ENCODE measurements at regions not wholly inside any gene's neighbourhood (a gene's known extent, or its start where the extent isn't known, plus 50 kb on each side); places are given as distances from the start of the nearest gene placed in this dataset.

DNA sequence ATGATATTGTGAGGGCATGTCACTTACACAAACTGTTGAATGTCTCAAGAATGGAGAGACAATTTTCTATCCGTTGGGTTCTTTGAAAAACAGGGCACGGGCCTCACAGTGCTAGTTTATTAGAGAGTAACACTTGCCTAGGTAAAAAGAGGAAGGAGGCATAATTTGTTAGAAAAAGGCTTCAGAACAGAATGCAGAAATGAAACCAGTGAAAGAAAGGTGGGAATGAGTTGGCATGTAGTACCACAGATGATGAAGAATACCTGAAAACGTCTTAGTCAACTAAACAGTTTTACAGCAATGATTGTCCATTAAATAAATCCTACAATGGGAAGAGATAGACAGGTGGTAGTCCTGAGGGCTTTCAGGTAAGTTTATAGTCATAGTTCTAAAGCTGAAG, 1399.7 kb upstream of the CADM2 start:
- ChIA-PET RAD21 (ENCODE audit: low non-redundant PET in 1 of 2, low total read pairs in 2 of 2, uncharacterized antibody in 2 of 2, unreplicated experiment in 2 of 2) (no interaction called here), POLR2A (no interaction called here), CTCF (no interaction called here)
- intact Hi-C loops (cut with micrococcal nuclease) = no loop called here
- Histone ChIP-seq H3K27ac (ENCODE audit: low read depth, low read length) (no peak overlapping the region), H3K36me3 (ENCODE audit: control insufficient read depth in 1 of 2, insufficient read depth in 2 of 2, low read length in 2 of 2) (no peaks in the 10 kb centered on the region), H3K4me1 (ENCODE audit: control insufficient read depth in 1 of 2, insufficient read depth in 2 of 2, low read length in 2 of 2) (no peaks in the 10 kb centered on the region), H3K27me3 (ENCODE audit: insufficient read depth, low read length) (no peaks in the 10 kb centered on the region), H3K4me3 (replicated peaks in 1 of 2; ENCODE audit: low read depth in 1 of 2, low read length in 2 of 2) (no peak overlapping the region), H3K9ac (ENCODE audit: low read length) (no peak overlapping the region), H3K79me2 (ENCODE audit: insufficient read depth, low read length) (no peaks in the 10 kb centered on the region), H4K20me1 (ENCODE audit: insufficient read depth) (no peaks in the 10 kb centered on the region), H3K4me2 (ENCODE audit: low read length) (no peak overlapping the region), H3K9me3 (ENCODE audit: control insufficient read depth in 1 of 2, insufficient read depth in 1 of 2, low read depth in 1 of 2, low read length in 2 of 2) (peaks cover 15 to 18% of the 10 kb centered on the region in 2 experiments; a peak in 2 of 4 replicates), H3K9me2 (ENCODE audit: insufficient read depth) (no peaks in the 10 kb centered on the region), H2AFZ (ENCODE audit: low read depth, low read length, poor library complexity, severe bottlenecking) (no peak overlapping the region)
- BruUV-seq (replicated peaks) = no TSS peak
- TF ChIP-seq EZH2 (IDR thresholded peaks at IDR 0.05) (no peak), POLR2A (IDR thresholded peaks at IDR 0.05; ENCODE audit: borderline replicate concordance, extremely low read depth, insufficient read depth, insufficient read length) (no peak), ELF1 (IDR thresholded peaks at IDR 0.05; ENCODE audit: borderline replicate concordance, low read depth) (no peak), ZFX (IDR thresholded peaks at IDR 0.05) (no peak), EGR1 (IDR thresholded peaks at IDR 0.05; ENCODE audit: low read depth) (no peak), TCF7L2 (IDR thresholded peaks at IDR 0.05; ENCODE audit: borderline replicate concordance, extremely low read depth, insufficient read depth, insufficient read length) (no peak), POLR2AphosphoS5 (IDR thresholded peaks at IDR 0.05; ENCODE audit: low read depth, low read length) (no peak), EZH2phosphoT487 (IDR thresholded peaks at IDR 0.05; ENCODE audit: borderline replicate concordance) (no peak), FOSL1 (IDR thresholded peaks at IDR 0.05; ENCODE audit: low read depth) (no peak), RAD21 (IDR thresholded peaks at IDR 0.05; ENCODE audit: low read depth) (no peak), YY1 (IDR thresholded peaks at IDR 0.05; ENCODE audit: extremely low read depth, insufficient replicate concordance, low read depth, low read length) (no peak)
- TF ChIP-seq, protein P1, sequence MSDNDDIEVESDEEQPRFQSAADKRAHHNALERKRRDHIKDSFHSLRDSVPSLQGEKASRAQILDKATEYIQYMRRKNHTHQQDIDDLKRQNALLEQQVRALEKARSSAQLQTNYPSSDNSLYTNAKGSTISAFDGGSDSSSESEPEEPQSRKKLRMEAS (IDR thresholded peaks at IDR 0.05) = no peak
- TF ChIP-seq, protein P2, sequence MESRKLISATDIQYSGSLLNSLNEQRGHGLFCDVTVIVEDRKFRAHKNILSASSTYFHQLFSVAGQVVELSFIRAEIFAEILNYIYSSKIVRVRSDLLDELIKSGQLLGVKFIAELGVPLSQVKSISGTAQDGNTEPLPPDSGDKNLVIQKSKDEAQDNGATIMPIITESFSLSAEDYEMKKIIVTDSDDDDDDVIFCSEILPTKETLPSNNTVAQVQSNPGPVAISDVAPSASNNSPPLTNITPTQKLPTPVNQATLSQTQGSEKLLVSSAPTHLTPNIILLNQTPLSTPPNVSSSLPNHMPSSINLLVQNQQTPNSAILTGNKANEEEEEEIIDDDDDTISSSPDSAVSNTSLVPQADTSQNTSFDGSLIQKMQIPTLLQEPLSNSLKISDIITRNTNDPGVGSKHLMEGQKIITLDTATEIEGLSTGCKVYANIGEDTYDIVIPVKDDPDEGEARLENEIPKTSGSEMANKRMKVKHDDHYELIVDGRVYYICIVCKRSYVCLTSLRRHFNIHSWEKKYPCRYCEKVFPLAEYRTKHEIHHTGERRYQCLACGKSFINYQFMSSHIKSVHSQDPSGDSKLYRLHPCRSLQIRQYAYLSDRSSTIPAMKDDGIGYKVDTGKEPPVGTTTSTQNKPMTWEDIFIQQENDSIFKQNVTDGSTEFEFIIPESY (IDR thresholded peaks at IDR 0.05; ENCODE audit: extremely low read depth, insufficient replicate concordance, low read length) = no peak
- TF ChIP-seq, protein P3, sequence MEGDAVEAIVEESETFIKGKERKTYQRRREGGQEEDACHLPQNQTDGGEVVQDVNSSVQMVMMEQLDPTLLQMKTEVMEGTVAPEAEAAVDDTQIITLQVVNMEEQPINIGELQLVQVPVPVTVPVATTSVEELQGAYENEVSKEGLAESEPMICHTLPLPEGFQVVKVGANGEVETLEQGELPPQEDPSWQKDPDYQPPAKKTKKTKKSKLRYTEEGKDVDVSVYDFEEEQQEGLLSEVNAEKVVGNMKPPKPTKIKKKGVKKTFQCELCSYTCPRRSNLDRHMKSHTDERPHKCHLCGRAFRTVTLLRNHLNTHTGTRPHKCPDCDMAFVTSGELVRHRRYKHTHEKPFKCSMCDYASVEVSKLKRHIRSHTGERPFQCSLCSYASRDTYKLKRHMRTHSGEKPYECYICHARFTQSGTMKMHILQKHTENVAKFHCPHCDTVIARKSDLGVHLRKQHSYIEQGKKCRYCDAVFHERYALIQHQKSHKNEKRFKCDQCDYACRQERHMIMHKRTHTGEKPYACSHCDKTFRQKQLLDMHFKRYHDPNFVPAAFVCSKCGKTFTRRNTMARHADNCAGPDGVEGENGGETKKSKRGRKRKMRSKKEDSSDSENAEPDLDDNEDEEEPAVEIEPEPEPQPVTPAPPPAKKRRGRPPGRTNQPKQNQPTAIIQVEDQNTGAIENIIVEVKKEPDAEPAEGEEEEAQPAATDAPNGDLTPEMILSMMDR (IDR thresholded peaks at IDR 0.05 in 2 of 3, conservative IDR thresholded peaks at IDR 0.05 in 1 of 3; ENCODE audit: borderline replicate concordance in 1 of 3, insufficient read depth in 1 of 3, low read depth in 2 of 3, low read length in 2 of 3) = no peak
- ATAC-seq (no peak), DNase-seq (ENCODE audit: low read depth, low spot score) (no peak)
